HG02798 (cell line): ENCODE measurements at regions not wholly inside any gene's neighbourhood (a gene's known extent, or its start where the extent isn't known, plus 50 kb on each side); places are given as distances from the start of the nearest gene placed in this dataset.

Source experiments
- ATAC-seq: cut with Tn5 transposase; IDR thresholded peaks from one replicate; pipeline ENCODE4 v1.9.1; 2021; ENCODE audit warnings: mild to moderate bottlenecking; ENCODE audit not compliant: unreplicated experiment, poor library complexity

DNA sequence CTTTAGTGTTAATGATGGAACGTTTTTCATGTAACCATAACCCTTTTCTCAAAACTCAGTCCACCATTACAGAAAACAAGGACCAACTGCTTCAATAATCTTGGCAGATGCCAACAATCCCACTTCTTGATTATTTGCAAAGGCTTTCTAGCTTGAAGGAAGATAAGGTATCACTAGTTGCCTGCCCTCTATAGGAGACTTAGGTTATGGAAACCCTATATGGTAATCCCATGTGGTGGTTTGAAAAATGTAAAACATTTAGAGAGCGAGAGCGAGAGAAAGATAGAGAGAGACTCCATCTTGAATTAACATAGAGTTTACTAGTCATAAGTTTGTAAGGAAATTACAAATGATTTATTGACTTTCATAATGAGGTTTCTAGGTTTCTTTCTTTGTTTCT is 1627.5 kb upstream of the TENM3 start:
- ATAC-seq: no peak

- no peak for ATAC-seq
Observed at GRCh38 chr4:180617196-180617595, 1626.0 kb upstream of the TENM3 start.

GRCh38 chr4:180618396-180618795 is 1624.8 kb upstream of the TENM3 start:
- ATAC-seq: no peak

- no peak for ATAC-seq
Observed at GRCh38 chr4:180619440-180619839, 1623.8 kb upstream of the TENM3 start.

DNA sequence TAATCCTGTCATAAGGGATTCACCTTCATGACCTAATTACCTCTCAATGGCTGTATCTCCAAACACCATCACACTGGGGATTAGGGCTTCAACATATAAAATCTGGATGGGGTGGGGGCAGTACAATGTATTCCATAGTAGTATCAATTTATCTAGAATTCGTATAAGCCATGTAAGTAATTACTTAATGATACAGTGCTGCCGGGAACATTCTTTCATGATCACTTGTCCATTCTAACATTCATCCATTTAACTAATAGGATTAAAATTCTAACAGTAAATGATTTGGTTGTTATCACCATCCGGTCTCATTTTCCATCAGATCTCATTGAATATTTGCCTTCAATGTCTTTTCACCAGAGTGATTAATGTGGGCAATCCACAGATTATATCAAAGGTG is 1620.9 kb upstream of the TENM3 start:
- no peak for ATAC-seq

DNA sequence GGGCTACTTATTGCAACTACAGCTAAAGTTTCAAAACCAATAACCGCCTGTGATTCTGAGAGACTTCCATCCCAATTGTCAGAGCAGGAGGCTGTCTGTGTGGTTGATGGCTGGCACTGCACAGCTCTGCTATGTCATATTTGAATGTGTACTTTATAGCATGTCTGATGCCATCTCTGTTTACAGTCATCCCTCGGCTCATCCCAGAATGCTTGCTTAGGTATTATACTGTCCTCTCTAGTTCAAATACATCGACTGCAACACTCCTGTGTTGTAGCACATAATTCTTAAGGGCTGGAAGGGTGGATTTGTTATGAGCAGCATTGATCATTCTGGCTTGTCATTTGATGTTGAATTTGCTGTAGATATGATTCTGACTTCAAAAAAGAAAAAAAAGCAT is 1617.5 kb upstream of the TENM3 start:
- ATAC-seq: no peak

GRCh38 chr4:180630012-180630665 is 1613.1 kb upstream of the TENM3 start:
- ATAC-seq: no peak

DNA sequence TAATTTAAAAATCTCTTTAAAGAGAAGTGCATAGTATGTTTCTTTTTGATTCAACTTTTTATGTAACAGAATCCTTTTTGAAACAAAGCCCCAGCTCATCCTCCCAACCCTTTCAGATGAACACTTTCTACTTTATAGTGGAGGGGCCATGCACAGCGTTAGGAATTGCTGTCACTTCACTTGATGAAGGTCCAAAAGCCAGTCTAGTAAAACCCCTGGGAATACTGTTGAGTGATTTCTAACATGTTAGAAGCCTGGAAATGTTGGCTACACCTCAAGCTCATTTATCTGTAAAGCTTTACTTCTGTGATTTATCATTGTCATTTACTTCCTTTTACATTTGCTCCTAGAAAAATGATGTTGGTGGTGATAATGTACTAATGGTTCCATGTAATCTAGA is 1608.9 kb upstream of the TENM3 start:
- ATAC-seq: no peak

- no peak for ATAC-seq
Observed at GRCh38 chr4:180635281-180635680, 1607.9 kb upstream of the TENM3 start.

DNA sequence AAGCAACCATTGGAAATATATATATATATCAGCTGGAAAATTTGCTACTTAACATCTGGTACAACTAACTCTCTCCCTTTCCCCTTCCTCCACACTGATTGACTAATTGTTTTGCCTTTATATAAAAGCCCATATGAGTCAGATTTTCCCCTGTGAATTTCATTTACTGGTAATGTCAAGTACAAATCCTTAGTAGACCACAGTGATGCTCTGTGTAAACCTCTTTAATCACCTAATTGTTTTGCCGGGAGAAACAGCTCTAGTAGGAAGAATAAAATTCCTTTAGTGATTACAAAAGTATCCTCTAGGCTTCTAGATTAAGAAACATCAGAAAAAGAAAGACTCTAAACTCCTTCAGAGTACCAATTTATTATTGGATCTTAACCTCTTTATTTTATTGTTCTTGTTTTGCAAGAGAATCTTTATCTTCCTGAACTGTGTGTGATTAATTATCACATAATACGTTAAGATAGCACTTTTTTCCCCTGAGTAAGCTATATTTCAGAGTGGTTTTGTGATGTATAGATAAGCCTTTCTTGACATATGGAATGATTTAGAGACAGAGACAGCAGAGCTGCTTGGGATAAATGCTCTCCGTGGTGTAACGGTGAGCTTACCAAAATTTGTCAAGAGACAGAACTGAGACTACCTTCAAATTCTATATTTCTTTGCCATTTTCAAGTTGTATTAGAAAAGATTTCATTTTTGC is 1606.4 kb upstream of the TENM3 start:
- ATAC-seq: no peak

GRCh38 chr4:180637616-180638015 is 1605.6 kb upstream of the TENM3 start:
- no peak for ATAC-seq

GRCh38 chr4:180640193-180640592 is 1603.0 kb upstream of the TENM3 start:
- ATAC-seq: no peak

- ATAC-seq: no peak
Observed at GRCh38 chr4:180641495-180641894, 1601.7 kb upstream of the TENM3 start.

- no peak for ATAC-seq
Observed at GRCh38 chr4:180642732-180643131, 1600.5 kb upstream of the TENM3 start.

- ATAC-seq: peak; percentile 82
Observed at GRCh38 chr4:180650273-180650672, 1592.9 kb upstream of the TENM3 start.

- no peak for ATAC-seq
Observed at GRCh38 chr4:180652533-180652932, 1590.7 kb upstream of the TENM3 start.

DNA sequence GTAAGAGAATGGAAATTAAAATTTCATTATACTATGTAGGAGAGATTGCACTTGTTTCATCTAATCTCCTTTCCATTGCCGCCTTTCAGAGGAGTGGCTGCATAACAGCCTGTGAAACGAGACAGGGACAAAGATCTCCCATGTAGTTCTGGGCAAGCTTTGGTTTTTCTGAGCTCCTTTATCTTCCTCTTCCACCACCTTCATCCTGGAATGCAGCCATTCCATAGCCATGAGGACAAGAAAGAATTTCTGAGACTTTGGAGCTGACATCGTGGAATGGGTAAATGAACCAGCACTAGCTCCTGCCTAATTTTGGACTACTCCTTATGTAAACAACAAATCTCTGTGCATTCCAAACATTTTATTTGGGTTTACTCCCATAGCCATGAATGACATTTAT is 1587.3 kb upstream of the TENM3 start:
- no peak for ATAC-seq

DNA sequence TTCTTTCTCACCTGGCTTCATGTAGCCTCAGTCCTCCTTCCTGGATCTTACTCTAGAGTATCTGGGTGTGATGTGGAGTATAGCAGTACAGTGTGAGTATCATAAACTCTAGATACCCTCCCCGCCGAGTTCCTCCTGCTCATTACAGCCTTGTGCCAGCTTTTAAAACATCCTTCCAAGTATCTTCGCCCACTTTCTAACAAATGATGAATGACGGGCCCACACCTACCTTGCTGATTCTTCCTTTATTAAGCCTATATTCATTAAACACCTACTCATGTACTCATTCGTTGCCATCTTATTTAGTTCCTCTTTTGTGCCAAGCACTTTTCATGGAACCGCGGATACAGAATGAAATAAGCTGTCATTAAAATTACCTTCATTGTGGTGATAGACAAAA is 1585.3 kb upstream of the TENM3 start:
- no peak for ATAC-seq

DNA sequence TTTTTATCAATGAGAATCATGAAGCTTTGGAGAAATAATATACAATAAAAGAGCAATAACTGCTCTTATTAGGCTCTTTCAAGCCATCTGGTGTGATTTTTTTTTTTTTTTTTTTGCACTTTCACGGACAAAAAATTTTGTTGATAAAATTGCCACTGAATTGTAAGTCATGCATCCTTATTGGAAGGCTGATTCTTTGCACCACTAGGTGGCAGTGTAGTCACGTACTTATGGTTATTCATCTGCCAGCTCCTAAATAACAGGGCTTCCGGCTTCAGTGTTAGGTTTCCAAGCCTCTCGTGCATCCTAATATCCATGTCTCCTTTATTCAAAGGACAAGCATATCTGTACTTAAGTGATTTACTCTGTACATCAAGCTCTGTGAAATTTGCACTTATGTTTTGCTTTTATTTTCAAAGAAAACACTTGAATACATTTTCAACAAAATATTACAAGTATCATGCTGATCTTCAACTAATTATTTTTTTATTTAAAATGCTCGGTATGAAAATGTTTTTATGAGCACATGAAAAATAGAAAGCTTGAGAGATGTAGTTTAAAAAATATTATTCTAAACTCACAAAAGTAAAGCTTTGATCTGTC is 1578.3 kb upstream of the TENM3 start:
- peak; percentile 82 for ATAC-seq

- ATAC-seq: no peak
Observed at GRCh38 chr4:180665481-180665880, 1577.7 kb upstream of the TENM3 start.

DNA sequence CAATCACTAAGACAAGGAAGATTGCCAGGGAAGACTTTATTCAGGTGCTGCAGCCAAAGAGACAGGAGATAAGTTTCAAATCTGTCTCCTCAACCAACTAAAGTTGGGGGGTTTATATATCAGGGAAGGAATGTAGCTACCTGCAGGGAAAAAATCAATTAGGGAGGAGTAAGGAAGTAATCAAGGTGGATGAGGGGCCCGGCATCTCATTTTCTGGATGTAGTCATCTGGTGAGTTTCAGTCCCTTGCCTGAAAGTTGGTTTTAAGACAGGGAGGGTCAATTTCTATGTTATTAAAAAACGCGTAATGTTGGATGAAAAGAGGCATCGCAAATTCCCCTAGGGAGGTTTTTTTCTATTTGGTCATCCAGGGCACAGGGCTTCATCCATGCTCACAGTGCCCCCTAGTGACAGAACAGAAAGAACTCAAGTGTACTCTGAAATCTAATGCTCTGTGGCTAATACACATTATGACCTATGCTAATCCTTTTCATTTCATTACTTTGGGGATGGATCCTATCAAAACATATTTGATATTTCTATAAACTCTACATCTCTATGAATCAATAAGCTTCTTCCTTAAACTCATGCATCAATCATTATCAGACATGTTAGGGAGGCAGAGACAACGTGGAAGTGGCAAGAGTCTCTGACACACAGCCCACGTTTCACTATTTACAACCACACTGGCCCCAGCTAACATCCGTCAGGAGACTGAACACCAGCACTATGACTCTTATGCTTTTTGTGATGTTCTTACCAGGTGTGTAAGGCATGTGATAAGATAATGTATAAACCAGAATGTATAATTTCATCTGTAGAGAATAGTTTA is 1577.0 kb upstream of the TENM3 start:
- ATAC-seq: peak; percentile 86
